Gastrocnemius medialis (tissue), 4 donors: ENCODE measurements at regions not wholly inside any gene's neighbourhood (a gene's known extent, or its start where the extent isn't known, plus 50 kb on each side); places are given as distances from the start of the nearest gene placed in this dataset.
"Not testable (repeated sequence)": the region's sequence is repeated elsewhere in the genome, so short reads cannot be mapped to it uniquely, and the experiment has no call there.

Experiments
- ATAC-seq, 2 donors: fragments of 150-250 bp; one replicate each; pipeline ENCODE4 v1.9.1; 2016
- DNase-seq, 2 donors: peaks; one replicate each; pipeline ENCODE4 v3.0.0-alpha.2; 2019
- H3K27ac ChIP-seq, 4 donors: fragments of 200-600 bp; sonication (generic); 1 replicate in 1 of 4; 2 replicates in 3 of 4; pipeline ENCODE4 v1.5.1; 2016 to 2018; ENCODE audit warnings: mild to moderate bottlenecking in 2 of 4, moderate library complexity in 1 of 4
- H3K27me3 ChIP-seq, 3 donors: fragments of 200-600 bp; sonication (generic) in 2 of 3; 1 replicate in 1 of 3; 2 replicates in 2 of 3; pipeline versions ENCODE4 v1.5.1 to v1.6.0; 2016 to 2019; ENCODE audit warnings: mild to moderate bottlenecking in 1 of 3, moderate library complexity in 1 of 3
- H3K36me3 ChIP-seq, 2 donors: fragments of 200-600 bp; sonication (generic) in 1 of 2; one replicate each; pipeline ENCODE4 v1.5.1; 2017 to 2018
- H3K4me1 ChIP-seq, 2 donors: fragments of 200-600 bp; sonication (generic) in 1 of 2; one replicate each; pipeline ENCODE4 v1.5.1; 2016 to 2017; ENCODE audit warnings: mild to moderate bottlenecking in 2 of 2
- H3K4me3 ChIP-seq, 4 donors: fragments of 200-600 bp; sonication (generic) in 3 of 4; 1 replicate in 1 of 4; 2 replicates in 3 of 4; pipeline ENCODE4 v1.5.1; 2016 to 2019; ENCODE audit warnings: mild to moderate bottlenecking in 2 of 4
- H3K9me3 ChIP-seq, 3 donors: fragments of 200-600 bp; sonication (generic) in 2 of 3; 1 replicate in 1 of 3; 2 replicates in 2 of 3; pipeline ENCODE4 v1.5.1; 2016 to 2019
- POLR2A ChIP-seq, 2 donors: fragments of 450-650 bp; IDR thresholded peaks; one replicate each; pipeline ENCODE4 v1.6.1; 2017; ENCODE audit warnings: antibody characterized with exemption in 2 of 2, mild to moderate bottlenecking in 2 of 2, moderate library complexity in 2 of 2
- in situ Hi-C, 4 donors: fragments of 200-750 bp; cut with MboI; loops; one replicate each; pipeline versions ENCODE4 v1.15.0 to v1.8.0; 2017; ENCODE audit warnings: low sequenced_read_pairs in 4 of 4
- intact Hi-C: fragments of 100-400 bp; cut with DNase I; formaldehyde crosslinking; loops from one replicate; pipeline ENCODE4 v1.15.1; 2023; ENCODE audit warnings: low total_unique reads
- TF ChIP-seq, protein P1 (sequence below), 5 experiments: fragments of 450-650 bp in 3 of 5; fragments of 200-600 bp in 2 of 5; sonication (generic) in 2 of 5; IDR thresholded peaks in 4 of 5; conservative IDR thresholded peaks in 1 of 5; 1 replicate in 4 of 5; 2 replicates in 1 of 5; pipeline ENCODE4 v1.5.1; 2016 to 2019; ENCODE audit warnings: antibody characterized with exemption in 5 of 5, mild to moderate bottlenecking in 3 of 5, moderate library complexity in 3 of 5

DNA sequence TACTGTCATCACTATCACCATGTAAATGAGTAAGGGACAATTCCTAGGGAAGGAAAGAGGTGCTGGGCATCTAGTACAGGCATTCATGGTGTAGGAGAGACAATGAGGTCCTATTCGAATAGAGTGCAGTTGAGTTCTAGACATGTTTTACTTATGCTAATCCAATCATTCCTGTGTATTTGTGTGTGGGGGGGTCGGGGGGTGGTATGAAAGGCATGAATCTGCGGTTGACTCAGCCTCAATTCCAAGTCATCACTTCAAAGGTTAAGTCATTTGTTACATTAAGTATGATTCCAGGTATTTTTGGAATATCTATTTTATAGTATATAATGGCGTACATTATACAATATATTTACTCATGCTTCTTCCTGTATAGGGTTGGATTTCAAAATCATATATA is 163.1 kb upstream of the GALNT15 start:
- intact Hi-C loops (no loop called here), in situ Hi-C loops (no loop called here)
- Histone ChIP-seq H3K36me3 (no peaks in the 10 kb centered on the region), H3K9me3 (no peaks in the 10 kb centered on the region), H3K27ac (peak overlapping the region in 1 of 4 donors; percentile 5), H3K4me1 (no peaks in the 10 kb centered on the region), H3K27me3 (no peaks in the 10 kb centered on the region), H3K4me3 (no peak overlapping the region)
- no peak for DNase-seq
- no peak for TF ChIP-seq POLR2A (IDR thresholded peaks at IDR 0.05)
- TF ChIP-seq, protein P1, sequence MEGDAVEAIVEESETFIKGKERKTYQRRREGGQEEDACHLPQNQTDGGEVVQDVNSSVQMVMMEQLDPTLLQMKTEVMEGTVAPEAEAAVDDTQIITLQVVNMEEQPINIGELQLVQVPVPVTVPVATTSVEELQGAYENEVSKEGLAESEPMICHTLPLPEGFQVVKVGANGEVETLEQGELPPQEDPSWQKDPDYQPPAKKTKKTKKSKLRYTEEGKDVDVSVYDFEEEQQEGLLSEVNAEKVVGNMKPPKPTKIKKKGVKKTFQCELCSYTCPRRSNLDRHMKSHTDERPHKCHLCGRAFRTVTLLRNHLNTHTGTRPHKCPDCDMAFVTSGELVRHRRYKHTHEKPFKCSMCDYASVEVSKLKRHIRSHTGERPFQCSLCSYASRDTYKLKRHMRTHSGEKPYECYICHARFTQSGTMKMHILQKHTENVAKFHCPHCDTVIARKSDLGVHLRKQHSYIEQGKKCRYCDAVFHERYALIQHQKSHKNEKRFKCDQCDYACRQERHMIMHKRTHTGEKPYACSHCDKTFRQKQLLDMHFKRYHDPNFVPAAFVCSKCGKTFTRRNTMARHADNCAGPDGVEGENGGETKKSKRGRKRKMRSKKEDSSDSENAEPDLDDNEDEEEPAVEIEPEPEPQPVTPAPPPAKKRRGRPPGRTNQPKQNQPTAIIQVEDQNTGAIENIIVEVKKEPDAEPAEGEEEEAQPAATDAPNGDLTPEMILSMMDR (IDR thresholded peaks at IDR 0.05 in 4 of 5, conservative IDR thresholded peaks at IDR 0.05 in 1 of 5) = no peak
- no peak for ATAC-seq

DNA sequence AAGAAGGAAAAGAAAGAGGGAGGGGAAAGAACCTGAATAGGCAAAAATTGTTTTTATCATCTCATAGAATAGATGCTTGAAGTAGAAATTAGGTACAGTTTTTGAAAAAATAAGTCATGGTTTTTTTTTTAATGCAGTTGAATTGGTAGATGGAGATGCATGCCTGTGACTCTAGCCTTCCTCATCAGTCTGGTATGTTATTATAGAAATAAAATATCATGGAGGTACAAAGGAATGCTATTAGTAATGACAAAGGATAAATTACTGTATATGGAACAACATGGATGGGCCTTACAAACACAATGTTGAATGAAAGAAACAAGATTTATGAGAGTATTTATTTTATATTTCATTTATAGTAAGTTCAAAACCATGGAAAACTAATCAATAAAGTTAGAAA is 162.4 kb upstream of the GALNT15 start:
- DNase-seq = no peak
- H3K27ac ChIP-seq = no peak overlapping the region
- ATAC-seq = no peak
- no peaks in the 10 kb centered on the region for H3K4me1 ChIP-seq
- H3K9me3 ChIP-seq = no peaks in the 10 kb centered on the region
- TF ChIP-seq, protein P1 (IDR thresholded peaks at IDR 0.05 in 4 of 5, conservative IDR thresholded peaks at IDR 0.05 in 1 of 5) = no peak
- TF ChIP-seq POLR2A (IDR thresholded peaks at IDR 0.05) = no peak
- in situ Hi-C loops (no loop called here), intact Hi-C loops (no loop called here)
- H3K27me3 ChIP-seq = no peaks in the 10 kb centered on the region
- no peaks in the 10 kb centered on the region for H3K36me3 ChIP-seq
- no peak overlapping the region for H3K4me3 ChIP-seq

DNA sequence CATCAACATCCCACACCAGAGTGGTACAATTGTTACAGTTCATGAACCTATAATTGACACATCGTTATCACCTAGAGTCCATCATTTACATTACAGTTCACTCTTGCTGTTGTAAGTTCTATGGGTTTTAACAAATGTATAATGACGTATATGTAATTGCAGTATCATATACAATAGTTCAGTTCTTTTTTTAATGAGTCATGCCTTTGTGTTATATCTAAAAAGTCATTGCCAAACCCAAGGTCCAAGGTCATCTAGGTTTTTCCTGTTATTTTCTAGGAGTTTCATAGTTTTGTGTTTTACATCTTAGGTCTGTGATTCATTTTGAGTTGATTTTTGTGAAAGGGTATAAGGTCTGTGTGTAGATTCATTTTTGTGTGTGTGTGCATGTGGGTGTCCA is 160.9 kb upstream of the GALNT15 start:
- H3K4me1 ChIP-seq = no peaks in the 10 kb centered on the region
- DNase-seq (no peak), ATAC-seq (no peak)
- H3K9me3 ChIP-seq = no peaks in the 10 kb centered on the region
- TF ChIP-seq, protein P1 (IDR thresholded peaks at IDR 0.05 in 4 of 5, conservative IDR thresholded peaks at IDR 0.05 in 1 of 5) = no peak
- no peak for TF ChIP-seq POLR2A (IDR thresholded peaks at IDR 0.05)
- no peaks in the 10 kb centered on the region for H3K36me3 ChIP-seq
- H3K27me3 ChIP-seq = no peaks in the 10 kb centered on the region
- H3K4me3 ChIP-seq = no peak overlapping the region
- in situ Hi-C loops (no loop called here), intact Hi-C loops (no loop called here)
- H3K27ac ChIP-seq = no peak overlapping the region

DNA sequence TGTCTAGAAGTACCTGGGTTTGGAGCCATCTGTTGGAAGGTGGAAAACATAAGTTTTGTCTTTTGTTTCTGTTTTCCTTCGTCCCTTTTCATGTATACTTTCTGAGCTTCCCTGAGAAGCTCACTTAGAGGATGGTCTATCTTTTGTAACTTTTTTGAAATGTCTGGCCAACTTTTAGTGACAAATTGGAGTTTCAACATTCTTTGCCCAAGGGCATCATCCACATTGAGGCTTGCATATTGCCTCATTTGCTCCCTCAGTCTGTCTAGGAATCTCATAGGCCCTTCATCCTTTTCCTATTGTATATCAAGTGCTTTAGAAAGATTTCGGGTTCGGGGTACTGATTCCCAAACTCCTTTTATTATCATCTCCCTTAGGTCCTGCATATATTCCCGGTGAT is 152.7 kb upstream of the GALNT15 start:
- DNase-seq, intact Hi-C loops, H3K36me3 ChIP-seq, H3K4me3 ChIP-seq, H3K27ac ChIP-seq, H3K9me3 ChIP-seq, ATAC-seq, in situ Hi-C loops, H3K27me3 ChIP-seq: not testable (repeated sequence)
- peaks cover 2 to 16% of the 10 kb centered on the region in 2 donors for H3K4me1 ChIP-seq

DNA sequence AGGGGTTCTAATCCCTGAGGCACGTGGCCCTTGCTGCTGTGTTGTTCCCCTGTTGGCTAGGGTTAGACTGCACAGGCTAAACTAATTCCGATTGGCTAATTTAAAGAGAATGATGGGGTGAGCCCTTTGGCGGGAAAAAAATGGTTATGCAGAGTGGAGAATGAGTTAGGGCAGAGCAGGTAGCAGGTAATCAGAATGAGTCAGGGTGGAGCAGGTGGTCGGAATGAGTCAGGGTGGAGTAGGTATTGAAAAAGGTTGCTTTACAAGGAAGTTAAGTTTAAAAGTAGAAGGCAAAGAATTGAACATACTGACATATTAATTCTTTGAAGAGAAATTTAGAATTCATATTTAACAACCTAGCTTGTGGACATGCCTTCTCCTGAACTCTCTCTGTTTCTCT is 150.6 kb upstream of the GALNT15 start:
- Histone ChIP-seq H3K4me1 (peaks cover 4 to 24% of the 10 kb centered on the region in 2 donors), H3K27ac (peak overlapping the region in 1 of 4 donors; percentile 74)
- ATAC-seq, H3K36me3 ChIP-seq, H3K4me3 ChIP-seq, H3K9me3 ChIP-seq, intact Hi-C loops, DNase-seq, in situ Hi-C loops, H3K27me3 ChIP-seq: not testable (repeated sequence)

DNA sequence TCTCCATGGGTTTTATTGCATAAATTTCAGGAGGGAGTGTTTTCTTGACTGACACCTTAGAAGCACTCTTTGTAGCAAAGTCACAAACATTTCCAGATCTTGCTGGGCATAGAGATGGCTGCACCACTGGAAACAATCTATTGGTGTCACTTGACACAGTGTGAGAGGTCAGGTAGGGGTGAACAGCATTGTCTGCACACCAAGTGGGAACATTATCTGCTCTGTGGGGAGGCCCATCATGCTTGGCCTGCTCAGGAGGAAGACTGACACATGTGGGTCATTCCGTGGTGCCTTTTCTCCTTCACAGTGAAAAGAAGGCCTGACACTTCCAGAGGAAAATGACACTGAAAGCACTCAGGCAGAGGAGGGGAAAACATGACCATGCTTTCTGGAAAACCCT is 149.9 kb upstream of the GALNT15 start:
- TF ChIP-seq, protein P1 (IDR thresholded peaks at IDR 0.05 in 4 of 5, conservative IDR thresholded peaks at IDR 0.05 in 1 of 5) = no peak
- no peak for TF ChIP-seq POLR2A (IDR thresholded peaks at IDR 0.05)
- Histone ChIP-seq H3K27ac (peak overlapping the region in 2 of 4 donors; percentile 10 to 74), H3K9me3 (no peaks in the 10 kb centered on the region), H3K36me3 (no peaks in the 10 kb centered on the region), H3K4me3 (no peak overlapping the region), H3K27me3 (no peaks in the 10 kb centered on the region), H3K4me1 (peaks cover 4 to 24% of the 10 kb centered on the region in 2 donors)
- ATAC-seq = no peak
- peak in 1 of 2 donors; percentile 24 for DNase-seq
- intact Hi-C loops = no loop called here
- in situ Hi-C loops = no loop called here
